OCI-LY7 (cell line): ENCODE measurements at regions not wholly inside any gene's neighbourhood (a gene's known extent, or its start where the extent isn't known, plus 50 kb on each side); places are given as distances from the start of the nearest gene placed in this dataset.

Experiments used
- BruUV-seq: library from RNA; stranded (reverse); fragments of 400-500 nt; replicated peaks from 2 replicates; lab custom pipeline; 2021; lab: Mats Ljungman, UMichigan
- CTCF ChIA-PET: fragments of 300-600 bp; sonication (Branson Sonifier 250); formaldehyde crosslinking; loops from one replicate; lab custom pipeline; 2022; ENCODE audit warnings: antibody characterized with exemption; ENCODE audit not compliant: unreplicated experiment; lab: Charles Lee
- POLR2A ChIA-PET: fragments of 300-600 bp; sonication (Branson Sonifier 250); formaldehyde crosslinking; loops from one replicate; lab custom pipeline; 2022; ENCODE audit warnings: antibody characterized with exemption; lab: Charles Lee
- DNase-seq: peaks from one replicate; pipeline ENCODE4 v3.0.0-alpha.2; 2015; ENCODE audit warnings: low spot score
- H2AFZ ChIP-seq: fragments of 200-600 bp; sonication (generic), shearing (Covaris generic); 2 replicates; pipeline ENCODE4 v1.6.1; 2014; ENCODE audit warnings: mild to moderate bottlenecking, antibody characterized with exemption, low read length, moderate library complexity
- H3K27ac ChIP-seq: fragments of 200-600 bp; sonication (generic); 2 replicates; pipeline ENCODE4 v1.5.1; 2014; ENCODE audit warnings: mixed run types, low read depth, mild to moderate bottlenecking, moderate library complexity, low read length, inconsistent platforms; ENCODE audit not compliant: poor library complexity, severe bottlenecking
- H3K36me3 ChIP-seq: fragments of 200-600 bp; sonication (generic); 2 replicates; pipeline ENCODE4 v1.6.1; 2014; ENCODE audit warnings: mild to moderate bottlenecking, antibody characterized with exemption, low read length, moderate library complexity, mixed read lengths; ENCODE audit not compliant: insufficient read depth
- H3K4me1 ChIP-seq: fragments of 200-600 bp; sonication (generic); 2 replicates; pipeline ENCODE4 v1.5.1; 2014; ENCODE audit warnings: mild to moderate bottlenecking, low read length; ENCODE audit not compliant: insufficient read depth, poor library complexity, severe bottlenecking
- H3K4me2 ChIP-seq: fragments of 200-600 bp; sonication (generic); 2 replicates; pipeline ENCODE4 v1.6.1; 2014; ENCODE audit warnings: mild to moderate bottlenecking, low read length
- H3K4me3 ChIP-seq: fragments of 200-600 bp; sonication (generic); 2 replicates; pipeline ENCODE4 v1.5.1; 2014; ENCODE audit warnings: mild to moderate bottlenecking, low read depth, low read length; ENCODE audit not compliant: poor library complexity, severe bottlenecking
- H3K79me2 ChIP-seq: fragments of 200-600 bp; sonication (generic); 2 replicates; pipeline ENCODE4 v1.6.1; 2016; ENCODE audit warnings: low read depth, mild to moderate bottlenecking, low read length, moderate library complexity, mixed read lengths; ENCODE audit not compliant: insufficient read depth
- H3K9me2 ChIP-seq: fragments of 200-600 bp; sonication (generic); 2 replicates; pipeline ENCODE4 v1.6.1; 2016; ENCODE audit warnings: mild to moderate bottlenecking, low read length, mixed read lengths; ENCODE audit not compliant: insufficient read depth
- H3K9me3 ChIP-seq: fragments of 200-600 bp; sonication (generic); 2 replicates; pipeline ENCODE4 v1.6.1; 2014; ENCODE audit warnings: mild to moderate bottlenecking, mixed run types, low read length, mixed read lengths
- H4K20me1 ChIP-seq: fragments of 200-600 bp; sonication (generic); 2 replicates; pipeline ENCODE4 v1.6.1; 2014; ENCODE audit warnings: mild to moderate bottlenecking, antibody characterized with exemption, low read length, moderate library complexity, mixed read lengths; ENCODE audit not compliant: insufficient read depth
- EZH2phosphoT487 ChIP-seq: fragments of 200-600 bp; sonication (generic); IDR thresholded peaks from 2 replicates; pipeline ENCODE4 v1.6.1; 2018; ENCODE audit warnings: low read depth, borderline replicate concordance, mild to moderate bottlenecking, mixed run types, antibody characterized with exemption, low read length, moderate library complexity, mixed read lengths
- intact Hi-C: fragments of 100-400 bp; cut with micrococcal nuclease; formaldehyde crosslinking; loops from one replicate; pipeline ENCODE4 v1.10.0; 2022; ENCODE audit not compliant: unreplicated experiment
- TF ChIP-seq, protein P1 (sequence below): fragments of 200-600 bp; sonication (generic); conservative IDR thresholded peaks from 2 replicates; pipeline ENCODE4 v1.5.1; 2014; ENCODE audit warnings: mild to moderate bottlenecking, antibody characterized with exemption, low read length, moderate library complexity, mixed read lengths

DNA sequence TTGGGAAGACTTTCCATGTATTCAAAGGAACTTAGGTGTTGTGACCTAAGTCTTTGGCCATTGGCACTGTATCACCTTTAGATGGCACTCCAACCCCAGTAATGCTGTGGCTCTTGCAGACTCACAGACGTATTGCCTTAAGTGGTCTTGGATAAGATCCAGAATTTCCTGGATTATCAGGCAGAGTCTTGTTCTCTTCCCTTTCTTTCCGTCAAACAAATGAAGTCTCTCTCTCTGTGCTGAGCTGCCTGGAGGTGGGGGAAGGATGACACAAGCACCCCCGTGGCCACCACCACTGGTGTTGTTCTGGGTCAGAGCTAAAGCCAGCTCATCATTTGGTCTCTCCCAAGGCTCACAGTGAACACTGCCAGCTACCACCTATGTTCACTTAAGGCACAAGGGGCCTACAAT is 789.9 kb upstream of the KIF2B start:
- intact Hi-C loops: no loop called here
- POLR2A ChIA-PET: no interaction called here
- CTCF ChIA-PET: no interaction called here
- Histone ChIP-seq H3K4me1 (no peaks in the 10 kb centered on the region), H3K9me3 (no peaks in the 10 kb centered on the region), H4K20me1 (no peaks in the 10 kb centered on the region), H3K4me2 (no peak overlapping the region), H3K79me2 (no peaks in the 10 kb centered on the region), H3K9me2 (no peaks in the 10 kb centered on the region), H2AFZ (no peak overlapping the region), H3K27ac (no peak overlapping the region), H3K4me3 (no peak overlapping the region), H3K36me3 (no peaks in the 10 kb centered on the region)
- TF ChIP-seq EZH2phosphoT487: no peak
- TF ChIP-seq, protein P1, sequence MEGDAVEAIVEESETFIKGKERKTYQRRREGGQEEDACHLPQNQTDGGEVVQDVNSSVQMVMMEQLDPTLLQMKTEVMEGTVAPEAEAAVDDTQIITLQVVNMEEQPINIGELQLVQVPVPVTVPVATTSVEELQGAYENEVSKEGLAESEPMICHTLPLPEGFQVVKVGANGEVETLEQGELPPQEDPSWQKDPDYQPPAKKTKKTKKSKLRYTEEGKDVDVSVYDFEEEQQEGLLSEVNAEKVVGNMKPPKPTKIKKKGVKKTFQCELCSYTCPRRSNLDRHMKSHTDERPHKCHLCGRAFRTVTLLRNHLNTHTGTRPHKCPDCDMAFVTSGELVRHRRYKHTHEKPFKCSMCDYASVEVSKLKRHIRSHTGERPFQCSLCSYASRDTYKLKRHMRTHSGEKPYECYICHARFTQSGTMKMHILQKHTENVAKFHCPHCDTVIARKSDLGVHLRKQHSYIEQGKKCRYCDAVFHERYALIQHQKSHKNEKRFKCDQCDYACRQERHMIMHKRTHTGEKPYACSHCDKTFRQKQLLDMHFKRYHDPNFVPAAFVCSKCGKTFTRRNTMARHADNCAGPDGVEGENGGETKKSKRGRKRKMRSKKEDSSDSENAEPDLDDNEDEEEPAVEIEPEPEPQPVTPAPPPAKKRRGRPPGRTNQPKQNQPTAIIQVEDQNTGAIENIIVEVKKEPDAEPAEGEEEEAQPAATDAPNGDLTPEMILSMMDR: peak; percentile 66; the same call in 1 of the 2 replicates
- no TSS peak for BruUV-seq
- DNase-seq: peak; percentile 34

DNA sequence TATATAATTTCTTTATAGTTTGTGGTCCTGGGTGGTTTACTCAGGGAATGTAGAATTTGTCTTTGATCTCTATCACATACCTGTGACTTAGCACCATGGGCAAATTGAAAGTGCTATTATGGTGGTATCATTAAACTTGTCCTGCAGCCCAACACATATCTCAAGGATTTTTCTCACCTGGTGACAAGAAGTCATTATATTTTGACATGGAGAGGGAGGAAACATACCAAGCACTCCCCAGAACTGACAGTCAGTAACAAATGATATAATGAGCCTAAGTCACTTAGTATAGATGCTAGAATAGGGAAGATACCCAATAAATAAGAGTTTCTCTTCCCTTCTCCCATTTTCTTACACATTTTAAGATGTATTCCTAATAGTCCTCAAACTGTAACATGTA is 805.5 kb upstream of the KIF2B start:
- no peaks in the 10 kb centered on the region for H4K20me1 ChIP-seq
- no peak overlapping the region for H3K27ac ChIP-seq
- H3K4me3 ChIP-seq: no peak overlapping the region
- DNase-seq: no peak
- no peaks in the 10 kb centered on the region for H3K9me2 ChIP-seq
- TF ChIP-seq, protein P1: no peak
- TF ChIP-seq EZH2phosphoT487: no peak
- H3K4me2 ChIP-seq: no peak overlapping the region
- BruUV-seq: no TSS peak
- ChIA-PET CTCF (no interaction called here), POLR2A (no interaction called here)
- intact Hi-C loops: no loop called here
- no peaks in the 10 kb centered on the region for H3K4me1 ChIP-seq
- no peaks in the 10 kb centered on the region for H3K79me2 ChIP-seq
- H3K36me3 ChIP-seq: no peaks in the 10 kb centered on the region
- no peaks in the 10 kb centered on the region for H3K9me3 ChIP-seq
- no peak overlapping the region for H2AFZ ChIP-seq

GRCh38 chr17:53016085-53016484 is 806.6 kb upstream of the KIF2B start:
- DNase-seq: no peak
- TF ChIP-seq EZH2phosphoT487: no peak
- TF ChIP-seq, protein P1: no peak
- Histone ChIP-seq H3K36me3 (no peaks in the 10 kb centered on the region), H3K9me3 (no peaks in the 10 kb centered on the region), H3K4me2 (no peak overlapping the region), H2AFZ (no peak overlapping the region), H4K20me1 (no peaks in the 10 kb centered on the region), H3K9me2 (no peaks in the 10 kb centered on the region), H3K4me1 (no peaks in the 10 kb centered on the region), H3K27ac (no peak overlapping the region), H3K79me2 (no peaks in the 10 kb centered on the region), H3K4me3 (no peak overlapping the region)
- ChIA-PET POLR2A (no interaction called here), CTCF (no interaction called here)
- intact Hi-C loops: no loop called here
- no TSS peak for BruUV-seq
